ENCODE measurements at regions not wholly inside any gene's neighbourhood (a gene's known extent, or its start where the extent isn't known, plus 50 kb on each side); places are given as distances from the start of the nearest gene placed in this dataset.

- no peak for TF ChIP-seq ZNF114 (CRISPR knock-in tag; IDR thresholded peaks at IDR 0.05)
- TF ChIP-seq ZNF331 (CRISPR knock-in tag; IDR thresholded peaks at IDR 0.05; ENCODE audit: low read depth), result no peak
- no peak for TF ChIP-seq EZH2 (IDR thresholded peaks at IDR 0.05; ENCODE audit: low read depth, unreplicated experiment)
- no peak for TF ChIP-seq JUNB (IDR thresholded peaks at IDR 0.05; ENCODE audit: unreplicated experiment)
- no peak for TF ChIP-seq POLR2AphosphoS5 (IDR thresholded peaks at IDR 0.05; ENCODE audit: low read depth)
- no peak for TF ChIP-seq EZH2phosphoT487 (IDR thresholded peaks at IDR 0.05; ENCODE audit: unreplicated experiment)
- TF ChIP-seq STAT1 (IDR thresholded peaks at IDR 0.05; ENCODE audit: unreplicated experiment), result no peak
- TF ChIP-seq CREB1 (CRISPR knock-in tag; IDR thresholded peaks at IDR 0.05; ENCODE audit: low read depth), result no peak
- TF ChIP-seq ETS1 (IDR thresholded peaks at IDR 0.05), result no peak
- no peak for TF ChIP-seq REST (IDR thresholded peaks at IDR 0.05; ENCODE audit: unreplicated experiment)
Measured at GRCh38 chr4:162706051-162706450, 460.6 kb downstream of the NAF1 start (continued).

- no peak overlapping the region for H2AFZ ChIP-seq
- H3K27ac Mint-ChIP-seq, result no peak overlapping the region
- H3K27me3 Mint-ChIP-seq (ENCODE audit: insufficient read depth, low read depth, poor library complexity), result peaks cover 8% of the 10 kb centered on the region
- H3F3A ChIP-seq (replicated peaks; ENCODE audit: low read depth), result no peaks in the 10 kb centered on the region
- H3K79me2 ChIP-seq (replicated peaks; ENCODE audit: insufficient read depth), result no peaks in the 10 kb centered on the region
- no peaks in the 10 kb centered on the region; the same call in 1 of the 2 replicates for H3K9me2 ChIP-seq (ENCODE audit: insufficient read depth)
- H3K36me3 ChIP-seq (ENCODE audit: insufficient read depth), result 0 out of 2 replicates have a peak, but pooled peaks cover 2% of the 10 kb centered on the region
- H4K20me1 ChIP-seq (replicated peaks; ENCODE audit: insufficient read depth), result no peaks in the 10 kb centered on the region
- H3K4me1 Mint-ChIP-seq, result no peaks in the 10 kb centered on the region
- H3K9me3 Mint-ChIP-seq, result peaks cover 22% of the 10 kb centered on the region
- TF ChIP-seq, protein P1, sequence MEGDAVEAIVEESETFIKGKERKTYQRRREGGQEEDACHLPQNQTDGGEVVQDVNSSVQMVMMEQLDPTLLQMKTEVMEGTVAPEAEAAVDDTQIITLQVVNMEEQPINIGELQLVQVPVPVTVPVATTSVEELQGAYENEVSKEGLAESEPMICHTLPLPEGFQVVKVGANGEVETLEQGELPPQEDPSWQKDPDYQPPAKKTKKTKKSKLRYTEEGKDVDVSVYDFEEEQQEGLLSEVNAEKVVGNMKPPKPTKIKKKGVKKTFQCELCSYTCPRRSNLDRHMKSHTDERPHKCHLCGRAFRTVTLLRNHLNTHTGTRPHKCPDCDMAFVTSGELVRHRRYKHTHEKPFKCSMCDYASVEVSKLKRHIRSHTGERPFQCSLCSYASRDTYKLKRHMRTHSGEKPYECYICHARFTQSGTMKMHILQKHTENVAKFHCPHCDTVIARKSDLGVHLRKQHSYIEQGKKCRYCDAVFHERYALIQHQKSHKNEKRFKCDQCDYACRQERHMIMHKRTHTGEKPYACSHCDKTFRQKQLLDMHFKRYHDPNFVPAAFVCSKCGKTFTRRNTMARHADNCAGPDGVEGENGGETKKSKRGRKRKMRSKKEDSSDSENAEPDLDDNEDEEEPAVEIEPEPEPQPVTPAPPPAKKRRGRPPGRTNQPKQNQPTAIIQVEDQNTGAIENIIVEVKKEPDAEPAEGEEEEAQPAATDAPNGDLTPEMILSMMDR (conservative IDR thresholded peaks at IDR 0.05; ENCODE audit: low read depth in 2 of 2), result no peak
- no peak for TF ChIP-seq STAT1 (IDR thresholded peaks at IDR 0.05; ENCODE audit: unreplicated experiment)
- H3K27ac ChIP-seq (ENCODE audit: low read depth), result no peak overlapping the region
- no peak overlapping the region for H3K4me3 ChIP-seq
- H3K4me2 ChIP-seq, result no peak overlapping the region
- ATAC-seq (no peak), DNase-seq (ENCODE audit: low spot score) (no peak)
- peaks cover 13% of the 10 kb centered on the region for H3K36me3 Mint-ChIP-seq (ENCODE audit: low read depth)
- H3K4me1 ChIP-seq (ENCODE audit: insufficient read depth), result no peaks in the 10 kb centered on the region
- H3K4me3 Mint-ChIP-seq, result no peak overlapping the region
- no peaks in the 10 kb centered on the region for H3K27me3 ChIP-seq (ENCODE audit: insufficient read depth)
Measured at GRCh38 chr4:162705130-162705803, 461.4 kb downstream of the NAF1 start.
